NCI-H128 (cell line): ENCODE measurements at regions not wholly inside any gene's neighbourhood (a gene's known extent, or its start where the extent isn't known, plus 50 kb on each side); places are given as distances from the start of the nearest gene placed in this dataset.
"Not testable (repeated sequence)": the region's sequence is repeated elsewhere in the genome, so short reads cannot be mapped to it uniquely, and the experiment has no call there.

Experiments used
- DNase-seq: peaks from one replicate; lab custom pipeline; 2025; ENCODE audit not compliant: unreplicated experiment; lab: John Stamatoyannopoulos, UW

GRCh38 chr13:104961246-104961645 is 1574.2 kb downstream of the EFNB2 start:
- DNase-seq, result no peak

- no peak for DNase-seq
Measured at GRCh38 chr13:104954210-104954609, 1581.3 kb downstream of the EFNB2 start.

DNA sequence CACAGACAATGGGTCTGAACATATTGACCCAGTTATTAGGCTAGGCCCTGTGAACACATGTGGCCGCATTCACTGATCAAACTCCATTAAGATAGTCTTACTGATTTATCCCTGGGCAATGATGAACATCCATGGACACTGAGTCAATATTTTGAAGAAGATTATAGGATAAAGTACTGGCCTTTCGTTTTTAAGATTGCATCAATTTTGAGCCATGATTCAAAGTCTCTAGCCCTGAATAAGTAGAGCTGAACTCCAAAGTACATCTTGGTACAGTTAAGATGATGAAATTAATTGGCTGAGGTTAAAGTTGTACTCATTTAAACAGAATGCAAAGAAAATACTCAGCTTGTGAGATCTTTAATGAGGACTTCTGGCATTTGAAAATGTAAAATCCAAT is 1581.9 kb downstream of the EFNB2 start:
- no peak for DNase-seq

DNA sequence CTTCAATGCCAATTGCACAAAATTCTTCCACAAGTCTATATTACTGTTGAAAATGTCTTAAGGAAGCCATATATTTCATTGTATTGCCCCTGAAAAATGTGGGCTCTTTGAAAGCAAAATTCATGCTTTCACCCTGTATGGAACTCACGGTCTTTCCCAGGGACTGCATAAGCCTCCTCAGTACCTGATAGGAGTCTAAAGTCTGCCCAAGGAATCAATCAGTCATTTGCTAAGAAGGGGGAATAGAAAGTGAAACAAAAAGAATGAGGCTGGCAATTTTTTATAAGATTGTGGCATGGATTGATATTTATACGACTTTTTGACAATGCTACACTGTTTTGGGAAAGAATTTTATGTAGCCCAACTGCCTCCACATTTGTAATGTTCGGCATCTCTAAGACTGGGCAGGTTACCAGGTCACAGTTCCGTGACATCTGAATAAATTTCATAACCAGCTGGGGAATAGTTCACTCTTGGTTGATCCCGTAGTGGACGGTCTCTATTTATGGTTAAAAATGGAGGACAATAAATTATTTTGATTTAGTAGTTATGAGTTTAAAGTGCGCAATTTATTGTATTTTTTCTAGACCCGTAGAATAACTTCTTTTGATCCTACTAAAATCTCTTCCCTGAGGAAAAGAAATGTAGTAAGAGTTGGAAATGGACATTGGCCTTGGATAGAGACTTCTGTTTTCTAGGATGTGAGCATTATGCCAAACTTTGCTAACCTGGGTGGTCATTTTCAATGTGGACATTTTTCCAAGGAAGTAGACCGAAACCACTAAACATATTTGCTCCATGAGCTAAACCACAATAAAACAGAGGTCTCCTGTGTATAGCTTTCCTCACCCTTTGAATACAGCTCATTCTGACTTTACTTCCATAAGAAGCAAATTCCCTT is 1585.4 kb downstream of the EFNB2 start:
- DNase-seq, result no peak

DNA sequence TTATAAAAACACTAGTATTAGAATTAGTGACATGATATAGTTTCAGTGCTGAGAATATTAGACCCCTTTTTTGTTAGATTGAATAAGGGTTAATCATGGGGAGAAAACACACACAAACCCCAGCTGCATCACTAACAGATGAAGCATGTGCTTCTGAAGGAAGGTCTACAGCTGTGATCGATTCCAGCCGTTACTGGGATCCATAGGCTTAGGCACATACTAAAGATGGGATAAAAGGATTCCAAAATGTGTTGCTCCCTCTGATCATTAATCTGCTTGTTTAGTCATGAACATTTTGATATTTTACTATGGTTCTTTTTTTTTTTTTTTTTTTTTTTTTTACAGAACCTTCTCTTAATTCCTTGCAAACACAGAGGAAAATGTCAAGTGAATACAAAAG is 1591.3 kb downstream of the EFNB2 start:
- no peak for DNase-seq

GRCh38 chr13:104943331-104943730 is 1592.1 kb downstream of the EFNB2 start:
- DNase-seq, result no peak

GRCh38 chr13:104937881-104938280 is 1597.6 kb downstream of the EFNB2 start:
- DNase-seq, result no peak

DNA sequence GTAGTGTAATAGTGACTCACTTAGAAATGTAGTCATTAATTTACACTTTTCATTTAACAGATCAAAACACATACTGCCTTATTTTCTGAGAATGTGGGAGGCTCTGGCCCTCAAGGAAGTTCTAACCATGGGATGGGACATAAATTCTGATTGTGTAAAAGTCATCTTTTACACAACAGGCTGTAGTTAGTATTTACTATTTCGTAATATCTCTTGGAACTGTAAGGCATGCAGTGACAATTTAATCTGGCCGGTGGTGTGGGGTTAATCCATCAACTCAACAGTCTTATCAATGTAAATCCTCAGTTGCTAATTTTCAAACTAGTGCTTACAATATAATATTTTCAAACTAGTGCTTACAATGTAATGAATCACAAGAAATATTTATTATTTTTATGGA is 1599.2 kb downstream of the EFNB2 start:
- DNase-seq, result no peak

- not testable (repeated sequence) for DNase-seq
Measured at GRCh38 chr13:104920513-104920912, 1614.9 kb downstream of the EFNB2 start.

DNA sequence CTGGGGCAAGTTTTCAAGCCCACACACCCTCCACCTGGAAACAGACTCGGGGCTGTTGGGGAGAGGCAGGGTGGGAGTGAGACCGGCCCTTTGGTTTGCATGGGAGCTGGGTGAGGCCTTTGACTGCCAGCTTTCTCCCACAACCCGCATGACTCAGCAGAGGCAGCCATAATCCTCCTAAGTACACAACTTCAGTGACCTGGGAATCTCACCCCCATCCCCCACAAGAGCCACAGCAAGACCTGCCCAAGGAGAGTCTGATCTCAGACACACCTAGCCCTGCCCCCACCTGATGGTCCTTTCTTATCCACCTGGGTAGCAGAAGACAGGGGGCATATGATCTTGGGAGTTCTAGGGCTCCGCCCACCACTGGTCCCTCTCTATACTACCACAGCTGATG is 1615.4 kb downstream of the EFNB2 start:
- DNase-seq, result no peak

GRCh38 chr13:104900191-104900817 is 1635.2 kb downstream of the EFNB2 start:
- no peak for DNase-seq

GRCh38 chr13:104898484-104898883 is 1637.0 kb downstream of the EFNB2 start:
- no peak for DNase-seq

- DNase-seq, result no peak
Measured at GRCh38 chr13:104895521-104895920, 1639.9 kb downstream of the EFNB2 start.

DNA sequence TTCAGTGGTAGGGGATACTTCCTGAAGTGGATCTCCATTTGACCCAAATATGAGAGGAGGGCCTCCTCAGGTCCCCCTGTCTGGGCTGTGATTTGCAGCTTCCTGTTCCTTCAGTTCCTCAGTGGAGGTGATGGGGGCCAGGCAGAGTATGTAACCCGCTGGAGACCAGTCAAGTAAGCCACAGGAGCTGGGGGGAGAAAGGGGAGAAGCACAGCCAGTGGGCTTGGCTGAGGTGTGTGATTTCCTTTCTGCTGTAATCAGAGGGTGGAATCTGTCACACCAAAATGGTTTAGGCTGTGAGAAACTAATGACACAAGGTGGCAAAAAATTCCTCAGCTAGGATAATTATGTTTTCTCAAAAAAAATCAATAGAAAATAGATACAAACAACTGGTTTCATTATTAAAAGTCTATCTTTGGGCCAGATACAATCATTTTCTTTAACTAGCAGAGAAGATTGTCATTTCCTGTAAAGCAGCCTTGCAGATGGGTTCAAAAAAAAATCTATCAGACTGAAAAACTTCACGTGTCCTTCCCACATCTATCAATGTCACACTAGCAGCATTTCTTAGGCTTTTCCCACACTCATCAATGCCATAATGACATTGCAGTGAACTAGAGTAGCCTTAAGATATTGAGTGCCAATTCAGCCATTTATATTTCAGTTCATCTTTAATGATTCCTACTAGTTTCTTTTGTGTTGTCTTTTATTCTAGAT is 1660.3 kb downstream of the EFNB2 start:
- no peak for DNase-seq

DNA sequence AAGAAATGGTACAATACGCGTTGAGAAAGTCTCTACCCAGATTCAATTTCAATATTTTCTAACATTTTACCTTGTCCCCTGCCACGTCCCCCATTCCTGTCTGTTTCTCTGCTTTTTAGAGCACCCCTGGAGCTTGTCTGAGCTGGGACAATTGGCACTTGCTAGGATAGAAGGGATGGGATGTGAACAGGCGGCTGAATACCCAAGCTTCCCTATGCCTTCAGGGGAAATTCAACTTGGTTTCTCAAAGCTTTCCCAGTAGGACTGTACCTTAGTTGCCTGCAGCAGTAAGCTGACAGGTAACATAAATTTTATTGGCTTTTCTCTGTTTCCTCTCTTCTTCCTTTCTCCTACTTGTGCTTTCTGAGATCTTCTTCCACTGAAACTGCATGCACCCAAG is 1663.3 kb downstream of the EFNB2 start:
- DNase-seq, result no peak

GRCh38 chr13:104871456-104871855 is 1664.0 kb downstream of the EFNB2 start:
- DNase-seq, result no peak

DNA sequence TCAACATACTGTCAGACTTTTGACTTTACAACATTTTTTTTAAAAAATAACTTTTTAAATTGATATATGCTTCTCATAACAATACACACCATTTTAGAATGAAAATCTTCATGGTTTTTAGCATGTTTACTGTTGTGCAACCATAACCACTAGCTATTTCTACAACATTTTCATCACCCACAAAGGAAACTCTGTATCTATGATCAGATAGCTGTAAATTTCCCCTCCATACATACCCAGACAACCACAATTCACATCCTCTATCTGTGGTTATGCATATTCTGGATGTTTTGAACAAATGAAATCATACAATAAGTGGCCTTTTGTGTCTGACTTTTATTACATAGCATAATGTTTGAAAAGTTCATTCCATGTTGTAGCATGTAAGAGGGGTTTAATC is 1666.0 kb downstream of the EFNB2 start:
- no peak for DNase-seq

DNA sequence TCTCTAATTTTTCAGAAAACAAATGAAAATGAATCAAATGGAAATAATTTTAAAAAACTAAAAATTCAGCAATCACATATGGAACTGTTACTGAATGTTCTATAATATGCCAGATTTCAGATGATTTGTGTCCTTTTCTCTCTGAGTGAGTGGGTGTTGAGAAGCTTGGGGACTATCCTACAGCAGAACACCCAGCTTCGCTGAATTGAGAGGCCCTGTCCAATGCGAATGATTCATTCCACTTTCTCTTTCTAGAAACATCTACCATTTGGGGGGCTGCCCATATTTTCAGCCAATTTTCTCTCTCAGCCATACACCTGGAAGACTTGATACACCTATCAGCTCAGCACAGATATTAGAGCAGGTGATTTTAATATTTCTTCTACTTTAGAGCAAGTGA is 1666.7 kb downstream of the EFNB2 start:
- DNase-seq, result no peak

- DNase-seq, result no peak
Measured at GRCh38 chr13:104855581-104855980, 1679.9 kb downstream of the EFNB2 start.

GRCh38 chr13:104854698-104855097 is 1680.8 kb downstream of the EFNB2 start:
- no peak for DNase-seq

DNA sequence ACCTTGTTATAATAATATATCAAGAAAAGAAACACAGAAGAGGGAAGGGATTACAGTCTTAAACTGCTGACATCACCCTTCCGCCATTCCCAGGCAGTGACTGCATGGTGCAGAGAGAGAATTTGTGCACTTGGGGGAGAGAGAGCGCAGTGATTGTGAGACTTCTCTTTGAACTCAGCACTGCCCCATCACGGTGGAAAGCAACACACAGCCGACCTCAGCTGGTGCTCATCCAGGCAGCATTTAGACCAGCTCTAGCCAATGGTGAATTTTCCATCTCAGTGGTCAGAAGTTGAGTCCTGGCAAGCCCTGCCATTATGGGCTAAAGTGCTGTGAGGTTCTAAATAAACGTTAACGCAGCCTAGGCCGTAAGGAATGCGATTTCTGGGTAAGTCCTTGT is 1681.5 kb downstream of the EFNB2 start:
- DNase-seq, result no peak

DNA sequence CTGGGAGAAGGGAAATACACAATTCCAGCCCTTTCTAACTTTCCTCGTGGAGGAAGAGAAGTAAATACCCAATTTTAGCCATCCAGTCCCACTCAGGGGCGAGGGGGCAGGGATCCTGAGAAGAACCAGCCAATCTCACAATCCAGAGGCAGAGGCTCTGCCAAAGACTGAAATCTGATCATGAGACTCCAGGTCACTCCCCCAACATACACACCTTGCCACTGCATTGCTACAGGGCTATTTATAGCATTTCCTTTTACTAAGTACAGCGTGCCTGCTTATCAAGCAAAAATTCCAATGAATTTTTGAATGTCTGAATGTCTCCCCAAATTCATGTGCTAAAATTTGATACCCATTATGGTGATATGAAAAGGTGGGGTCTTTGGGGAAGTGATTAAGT is 1687.5 kb downstream of the EFNB2 start:
- DNase-seq, result no peak
